PC-3 (cell line): ENCODE measurements at regions not wholly inside any gene's neighbourhood (a gene's known extent, or its start where the extent isn't known, plus 50 kb on each side); places are given as distances from the start of the nearest gene placed in this dataset.

ENCODE experiments used
- EZH2 ChIP-seq: fragments of 300-600 bp; sonication (generic); IDR thresholded peaks from one replicate; pipeline ENCODE4 v1.6.1; 2017; ENCODE audit warnings: antibody characterized with exemption, mild to moderate bottlenecking, low read length; ENCODE audit not compliant: unreplicated experiment
- EZH2phosphoT487 ChIP-seq: fragments of 300-600 bp; sonication (generic); IDR thresholded peaks from 2 replicates; pipeline ENCODE4 v1.6.1; 2018; ENCODE audit warnings: mild to moderate bottlenecking, antibody characterized with exemption, low read length, borderline replicate concordance
- TF ChIP-seq, protein P1 (sequence below): fragments of 300-600 bp; sonication (generic); conservative IDR thresholded peaks from 2 replicates; pipeline ENCODE4 v1.5.1; 2017; ENCODE audit warnings: antibody characterized with exemption, low read depth, mild to moderate bottlenecking, low read length

DNA sequence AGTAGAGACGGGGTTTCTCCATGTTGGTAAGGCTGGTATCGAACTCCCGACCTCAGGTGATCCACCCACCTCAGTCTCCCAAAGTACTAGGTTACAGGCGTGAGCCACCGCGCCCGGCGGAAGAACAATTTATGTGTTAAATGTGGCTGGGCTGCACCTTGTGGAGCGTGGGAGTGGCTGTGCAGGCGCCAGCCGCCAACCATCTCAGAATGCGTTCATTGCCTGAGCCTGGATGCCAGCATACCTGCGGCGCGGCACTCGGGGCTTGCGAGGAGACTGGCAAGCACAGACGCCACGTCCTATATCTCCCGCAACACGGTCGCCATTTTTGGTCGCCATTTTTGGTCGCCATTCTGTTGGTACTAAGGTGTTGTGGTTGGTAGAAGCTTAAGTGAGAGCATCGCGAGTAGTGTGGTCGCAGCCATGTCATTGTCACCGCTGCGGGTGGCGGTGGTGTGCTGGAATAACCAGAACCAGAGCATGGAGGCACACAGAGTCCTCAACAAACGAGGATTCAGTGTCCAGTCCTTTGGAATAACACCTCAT is 193.6 kb upstream of the HTR2C start:
- TF ChIP-seq, protein P1, sequence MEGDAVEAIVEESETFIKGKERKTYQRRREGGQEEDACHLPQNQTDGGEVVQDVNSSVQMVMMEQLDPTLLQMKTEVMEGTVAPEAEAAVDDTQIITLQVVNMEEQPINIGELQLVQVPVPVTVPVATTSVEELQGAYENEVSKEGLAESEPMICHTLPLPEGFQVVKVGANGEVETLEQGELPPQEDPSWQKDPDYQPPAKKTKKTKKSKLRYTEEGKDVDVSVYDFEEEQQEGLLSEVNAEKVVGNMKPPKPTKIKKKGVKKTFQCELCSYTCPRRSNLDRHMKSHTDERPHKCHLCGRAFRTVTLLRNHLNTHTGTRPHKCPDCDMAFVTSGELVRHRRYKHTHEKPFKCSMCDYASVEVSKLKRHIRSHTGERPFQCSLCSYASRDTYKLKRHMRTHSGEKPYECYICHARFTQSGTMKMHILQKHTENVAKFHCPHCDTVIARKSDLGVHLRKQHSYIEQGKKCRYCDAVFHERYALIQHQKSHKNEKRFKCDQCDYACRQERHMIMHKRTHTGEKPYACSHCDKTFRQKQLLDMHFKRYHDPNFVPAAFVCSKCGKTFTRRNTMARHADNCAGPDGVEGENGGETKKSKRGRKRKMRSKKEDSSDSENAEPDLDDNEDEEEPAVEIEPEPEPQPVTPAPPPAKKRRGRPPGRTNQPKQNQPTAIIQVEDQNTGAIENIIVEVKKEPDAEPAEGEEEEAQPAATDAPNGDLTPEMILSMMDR, result no peak
- TF ChIP-seq EZH2 (no peak), EZH2phosphoT487 (no peak)
